Upper lobe of left lung (tissue), 6 donors: ENCODE measurements at regions not wholly inside any gene's neighbourhood (a gene's known extent, or its start where the extent isn't known, plus 50 kb on each side); places are given as distances from the start of the nearest gene placed in this dataset.

Experiments
- ATAC-seq, 2 donors: fragments of 200-7000 bp; cut with Tn5 transposase; one replicate each; pipeline ENCODE4 v1.9.1; 2022; ENCODE audit warnings: mild to moderate bottlenecking in 2 of 2, moderate library complexity in 2 of 2; ENCODE audit not compliant: low FRiP score in 2 of 2
- DNase-seq, 2 donors: peaks; one replicate each; pipeline ENCODE4 v3.0.0-alpha.2; 2019 to 2020
- H3K27ac ChIP-seq, 4 donors: fragments of 200-600 bp; sonication (generic); one replicate each; pipeline ENCODE4 v1.5.1; 2016 to 2019
- H3K27me3 ChIP-seq, 4 donors: fragments of 200-600 bp; sonication (generic); one replicate each; pipeline ENCODE4 v1.5.1; 2017 to 2019
- H3K36me3 ChIP-seq, 4 donors: fragments of 200-600 bp; sonication (generic); one replicate each; pipeline ENCODE4 v1.5.1; 2016 to 2019
- H3K4me1 ChIP-seq, 4 donors: fragments of 200-600 bp; sonication (generic); one replicate each; pipeline ENCODE4 v1.5.1; 2018 to 2019
- H3K4me3 ChIP-seq, 4 donors: fragments of 200-600 bp; sonication (generic); one replicate each; pipeline ENCODE4 v1.5.1; 2017 to 2019; ENCODE audit warnings: mild to moderate bottlenecking in 2 of 4, moderate library complexity in 1 of 4
- H3K9me3 ChIP-seq, 4 donors: fragments of 200-600 bp; sonication (generic); one replicate each; pipeline ENCODE4 v1.5.1; 2018 to 2019
- EP300 ChIP-seq, 4 donors: sonication (generic); formaldehyde crosslinking; IDR thresholded peaks; one replicate each; pipeline ENCODE4 v1.5.1; 2017; ENCODE audit warnings: antibody characterized with exemption in 4 of 4, control low read depth in 2 of 4
- POLR2A ChIP-seq, 4 donors: fragments of 450-650 bp; IDR thresholded peaks; one replicate each; pipeline ENCODE4 v1.5.1; 2016 to 2017; ENCODE audit warnings: antibody characterized with exemption in 4 of 4, mild to moderate bottlenecking in 2 of 4
- POLR2AphosphoS5 ChIP-seq, 2 donors: sonication (generic); formaldehyde crosslinking; IDR thresholded peaks; one replicate each; pipeline ENCODE4 v1.5.1; 2017; ENCODE audit warnings: antibody characterized with exemption in 2 of 2
- WGBS, 2 donors: methylation state at CpG; one replicate each; pipeline ENCODE4 v1.1.5; 2017 to 2018; 5-methylcytosine and 5-hydroxymethylcytosine counted together
- TF ChIP-seq, protein P1 (sequence below), 6 experiments: fragments of 450-650 bp in 4 of 6; fragments of 200-600 bp in 2 of 6; sonication (generic) in 2 of 6; IDR thresholded peaks; one replicate each; pipeline ENCODE4 v1.5.1; 2016 to 2019; ENCODE audit warnings: antibody characterized with exemption in 6 of 6
- donor health status: DM: no; HTN: no; CAD: no; lungs with moderate emphysema.
- donor health status: DM: no; HTN: yes; CAD: no; lungs with severe emphysema.

GRCh38 chr1:234975941-234976860, 152.4 kb downstream of the TOMM20 start:
- Histone ChIP-seq H3K36me3 (no peaks in the 10 kb centered on the region), H3K4me3 (no peak overlapping the region), H3K9me3 (no peaks in the 10 kb centered on the region), H3K27ac (peak overlapping the region; percentile 87 to 95 (median 92)), H3K4me1 (peaks cover 63 to 85% (median 70%) of the 10 kb centered on the region in 4 donors), H3K27me3 (no peaks in the 10 kb centered on the region)
- 69 to 73% methylated on average over 11 of the region's 11 CpGs for WGBS, 2 donors
- peak in 1 of 2 donors; percentile 73 for DNase-seq
- ATAC-seq: peak in 1 of 2 donors; percentile 1
- TF ChIP-seq, protein P1, sequence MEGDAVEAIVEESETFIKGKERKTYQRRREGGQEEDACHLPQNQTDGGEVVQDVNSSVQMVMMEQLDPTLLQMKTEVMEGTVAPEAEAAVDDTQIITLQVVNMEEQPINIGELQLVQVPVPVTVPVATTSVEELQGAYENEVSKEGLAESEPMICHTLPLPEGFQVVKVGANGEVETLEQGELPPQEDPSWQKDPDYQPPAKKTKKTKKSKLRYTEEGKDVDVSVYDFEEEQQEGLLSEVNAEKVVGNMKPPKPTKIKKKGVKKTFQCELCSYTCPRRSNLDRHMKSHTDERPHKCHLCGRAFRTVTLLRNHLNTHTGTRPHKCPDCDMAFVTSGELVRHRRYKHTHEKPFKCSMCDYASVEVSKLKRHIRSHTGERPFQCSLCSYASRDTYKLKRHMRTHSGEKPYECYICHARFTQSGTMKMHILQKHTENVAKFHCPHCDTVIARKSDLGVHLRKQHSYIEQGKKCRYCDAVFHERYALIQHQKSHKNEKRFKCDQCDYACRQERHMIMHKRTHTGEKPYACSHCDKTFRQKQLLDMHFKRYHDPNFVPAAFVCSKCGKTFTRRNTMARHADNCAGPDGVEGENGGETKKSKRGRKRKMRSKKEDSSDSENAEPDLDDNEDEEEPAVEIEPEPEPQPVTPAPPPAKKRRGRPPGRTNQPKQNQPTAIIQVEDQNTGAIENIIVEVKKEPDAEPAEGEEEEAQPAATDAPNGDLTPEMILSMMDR (IDR thresholded peaks at IDR 0.05): no peak
- TF ChIP-seq EP300 (IDR thresholded peaks at IDR 0.05) (peak in 1 of 4 donors; percentile 69), POLR2AphosphoS5 (IDR thresholded peaks at IDR 0.05) (peak; percentile 29 to 60), POLR2A (IDR thresholded peaks at IDR 0.05) (peak in 1 of 4 donors; percentile 33)

GRCh38 chr1:234975122-234975940, 153.3 kb downstream of the TOMM20 start:
- DNase-seq: no peak
- no peaks in the 10 kb centered on the region for H3K9me3 ChIP-seq
- no peaks in the 10 kb centered on the region for H3K27me3 ChIP-seq
- H3K27ac ChIP-seq: peak overlapping the region; percentile 69 to 95 (median 92)
- H3K36me3 ChIP-seq: no peaks in the 10 kb centered on the region
- no peak overlapping the region for H3K4me3 ChIP-seq
- TF ChIP-seq POLR2A (IDR thresholded peaks at IDR 0.05) (peak in 2 of 4 donors; percentile 11 to 13), EP300 (IDR thresholded peaks at IDR 0.05) (peak in 2 of 4 donors; percentile 70 to 94), POLR2AphosphoS5 (IDR thresholded peaks at IDR 0.05) (peak; percentile 54 to 90)
- TF ChIP-seq, protein P1 (IDR thresholded peaks at IDR 0.05): no peak
- peak in 1 of 2 donors; percentile 25 for ATAC-seq
- H3K4me1 ChIP-seq: peaks cover 66 to 86% (median 69%) of the 10 kb centered on the region in 4 donors
- 66 to 69% methylated on average over 11 of the region's 11 CpGs for WGBS, 2 donors

GRCh38 chr1:234973426-234974250, 155.0 kb downstream of the TOMM20 start:
- no peaks in the 10 kb centered on the region for H3K27me3 ChIP-seq
- H3K4me3 ChIP-seq: no peak overlapping the region
- peaks cover 64 to 86% (median 69%) of the 10 kb centered on the region in 4 donors for H3K4me1 ChIP-seq
- ATAC-seq: no peak
- H3K9me3 ChIP-seq: no peaks in the 10 kb centered on the region
- 86 to 93% methylated on average over 8 to 10 of the region's 10 CpGs for whole genome bisulfite sequencing, 2 donors
- TF ChIP-seq POLR2A (IDR thresholded peaks at IDR 0.05): no peak
- TF ChIP-seq POLR2AphosphoS5 (IDR thresholded peaks at IDR 0.05): no peak
- no peak for TF ChIP-seq EP300 (IDR thresholded peaks at IDR 0.05)
- TF ChIP-seq, protein P1 (IDR thresholded peaks at IDR 0.05): no peak
- no peaks in the 10 kb centered on the region for H3K36me3 ChIP-seq
- no peak for DNase-seq
- H3K27ac ChIP-seq: no peak overlapping the region

DNA sequence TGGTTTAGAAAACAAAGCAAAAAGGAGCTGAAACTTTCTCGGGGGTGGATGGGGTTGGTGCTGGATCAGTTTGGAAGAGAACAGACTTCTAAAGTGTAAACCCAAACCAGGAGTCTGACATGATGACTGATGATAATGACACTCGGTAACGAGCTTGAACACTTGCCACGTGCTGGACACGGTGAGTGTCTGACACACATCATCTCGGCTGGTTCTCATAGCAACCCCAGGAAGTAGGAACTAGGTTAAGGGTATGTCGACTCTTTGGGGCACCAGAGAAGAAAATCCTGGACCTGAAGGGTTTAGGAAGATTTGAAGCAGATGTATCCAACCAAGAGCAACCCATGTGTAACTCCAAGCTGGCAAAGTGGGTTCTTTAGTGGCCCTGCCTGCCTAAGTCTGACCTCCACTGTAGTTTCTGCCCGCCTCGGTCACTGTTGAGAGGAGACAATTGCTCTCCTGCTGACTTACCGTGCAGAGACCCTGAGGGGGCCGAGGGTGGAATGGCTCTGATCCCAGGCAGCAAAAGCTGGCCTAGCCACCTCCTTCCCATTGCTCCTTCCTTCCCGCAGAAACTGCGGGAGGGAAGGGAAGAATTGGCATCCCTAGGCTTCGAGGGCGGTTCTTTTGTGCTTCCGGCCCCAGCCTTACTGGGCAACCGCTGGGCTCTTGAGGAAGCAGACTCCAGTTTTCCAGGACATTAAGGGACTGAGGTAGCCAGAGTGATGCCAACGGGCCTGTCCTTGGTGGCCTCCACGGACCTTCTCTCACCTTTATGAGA, 156.0 kb downstream of the TOMM20 start:
- WGBS, 2 donors: 81 to 82% methylated on average over 19 of the region's 19 CpGs
- no peak for DNase-seq
- H3K9me3 ChIP-seq: no peaks in the 10 kb centered on the region
- H3K27ac ChIP-seq: peak overlapping the region in 3 of 4 donors; percentile 12 to 53 (median 35)
- peaks cover 54 to 78% (median 60%) of the 10 kb centered on the region in 4 donors for H3K4me1 ChIP-seq
- H3K4me3 ChIP-seq: no peak overlapping the region
- H3K36me3 ChIP-seq: no peaks in the 10 kb centered on the region
- no peak for ATAC-seq
- no peaks in the 10 kb centered on the region for H3K27me3 ChIP-seq
- TF ChIP-seq POLR2A (IDR thresholded peaks at IDR 0.05): no peak
- no peak for TF ChIP-seq POLR2AphosphoS5 (IDR thresholded peaks at IDR 0.05)
- TF ChIP-seq EP300 (IDR thresholded peaks at IDR 0.05): no peak
- TF ChIP-seq, protein P1 (IDR thresholded peaks at IDR 0.05): no peak
